Erythroblast (primary cell): ENCODE measurements at regions not wholly inside any gene's neighbourhood (a gene's known extent, or its start where the extent isn't known, plus 50 kb on each side); places are given as distances from the start of the nearest gene placed in this dataset.

Experiments used
- GATA1 ChIP-seq: IDR thresholded peaks from 2 replicates; pipeline ENCODE4 v1.6.1; 2011; ENCODE audit warnings: low read depth, mild to moderate bottlenecking, control low read depth, low read length, moderate library complexity
- POLR2A ChIP-seq: IDR thresholded peaks from 2 replicates; pipeline ENCODE4 v1.6.1; 2011; ENCODE audit warnings: mild to moderate bottlenecking, low read length

GRCh38 chr4:173839865-173840264, 309.8 kb upstream of the HAND2 start:
- TF ChIP-seq POLR2A (no peak), GATA1 (no peak)
